DND-41 (cell line): ENCODE measurements at regions not wholly inside any gene's neighbourhood (a gene's known extent, or its start where the extent isn't known, plus 50 kb on each side); places are given as distances from the start of the nearest gene placed in this dataset.

Experiments used
- EZH2 ChIP-seq: IDR thresholded peaks from 3 replicates; pipeline ENCODE4 v1.6.1; 2012; ENCODE audit warnings: borderline replicate concordance, low read depth, mild to moderate bottlenecking, moderate library complexity, low read length, inconsistent platforms; ENCODE audit not compliant: severe bottlenecking
- TF ChIP-seq, protein P1 (sequence below): IDR thresholded peaks from 2 replicates; pipeline ENCODE4 v1.5.1; 2012; ENCODE audit warnings: borderline replicate concordance, low read length, moderate library complexity, mild to moderate bottlenecking; ENCODE audit not compliant: poor library complexity, severe bottlenecking; ENCODE audit errors: extremely low read depth

DNA sequence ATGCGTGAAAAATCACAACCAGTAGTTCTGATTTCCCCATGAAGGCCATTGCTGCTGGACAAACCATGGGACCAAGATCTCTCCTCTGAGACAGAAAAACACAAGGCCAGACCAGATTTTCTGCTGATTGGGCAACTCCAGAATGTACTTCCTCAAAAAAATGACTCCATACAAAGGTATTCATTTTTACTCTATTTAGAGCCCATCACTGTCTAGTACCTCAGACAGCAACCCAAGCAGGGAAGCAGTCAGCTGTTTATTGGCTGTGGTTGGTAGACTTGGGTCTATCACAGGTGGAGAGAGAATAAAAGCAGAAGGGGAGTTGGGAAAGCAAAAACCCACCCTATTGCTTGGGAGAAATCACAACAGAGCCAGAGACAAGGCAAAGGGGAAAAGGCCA lies 219.9 kb downstream of the PIK3C3 start:
- TF ChIP-seq EZH2 = no peak
- TF ChIP-seq, protein P1, sequence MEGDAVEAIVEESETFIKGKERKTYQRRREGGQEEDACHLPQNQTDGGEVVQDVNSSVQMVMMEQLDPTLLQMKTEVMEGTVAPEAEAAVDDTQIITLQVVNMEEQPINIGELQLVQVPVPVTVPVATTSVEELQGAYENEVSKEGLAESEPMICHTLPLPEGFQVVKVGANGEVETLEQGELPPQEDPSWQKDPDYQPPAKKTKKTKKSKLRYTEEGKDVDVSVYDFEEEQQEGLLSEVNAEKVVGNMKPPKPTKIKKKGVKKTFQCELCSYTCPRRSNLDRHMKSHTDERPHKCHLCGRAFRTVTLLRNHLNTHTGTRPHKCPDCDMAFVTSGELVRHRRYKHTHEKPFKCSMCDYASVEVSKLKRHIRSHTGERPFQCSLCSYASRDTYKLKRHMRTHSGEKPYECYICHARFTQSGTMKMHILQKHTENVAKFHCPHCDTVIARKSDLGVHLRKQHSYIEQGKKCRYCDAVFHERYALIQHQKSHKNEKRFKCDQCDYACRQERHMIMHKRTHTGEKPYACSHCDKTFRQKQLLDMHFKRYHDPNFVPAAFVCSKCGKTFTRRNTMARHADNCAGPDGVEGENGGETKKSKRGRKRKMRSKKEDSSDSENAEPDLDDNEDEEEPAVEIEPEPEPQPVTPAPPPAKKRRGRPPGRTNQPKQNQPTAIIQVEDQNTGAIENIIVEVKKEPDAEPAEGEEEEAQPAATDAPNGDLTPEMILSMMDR = no peak
